ENCODE measurements at regions not wholly inside any gene's neighbourhood (a gene's known extent, or its start where the extent isn't known, plus 50 kb on each side); places are given as distances from the start of the nearest gene placed in this dataset.

- no peaks in the 10 kb centered on the region for H3K36me3 Mint-ChIP-seq
- ATAC-seq (no peak), DNase-seq (no peak)
- POLR2A ChIA-PET: no interaction called here
- no peak overlapping the region for H3K27ac Mint-ChIP-seq
- no peaks in the 10 kb centered on the region for H3K9me3 Mint-ChIP-seq
- no peaks in the 10 kb centered on the region for H3K4me1 Mint-ChIP-seq
- H3K4me3 Mint-ChIP-seq: no peak overlapping the region
- H3K27me3 Mint-ChIP-seq: peaks cover 0 to 16% (median 0%) of the 10 kb centered on the region in 5 donors
Measured at GRCh38 chr1:199303035-199303434, 664.2 kb downstream of the PTPRC start.

- ATAC-seq (no peak), DNase-seq (no peak)
- H3K4me1 Mint-ChIP-seq: no peaks in the 10 kb centered on the region
- POLR2A ChIA-PET: no interaction called here
- H3K36me3 Mint-ChIP-seq: no peaks in the 10 kb centered on the region
- H3K4me3 Mint-ChIP-seq: no peak overlapping the region
- no peaks in the 10 kb centered on the region for H3K9me3 Mint-ChIP-seq
- peaks cover 0 to 17% (median 0%) of the 10 kb centered on the region in 5 donors for H3K27me3 Mint-ChIP-seq
- no peak overlapping the region for H3K27ac Mint-ChIP-seq
Measured at GRCh38 chr1:199305053-199305452, 666.2 kb downstream of the PTPRC start.

DNA sequence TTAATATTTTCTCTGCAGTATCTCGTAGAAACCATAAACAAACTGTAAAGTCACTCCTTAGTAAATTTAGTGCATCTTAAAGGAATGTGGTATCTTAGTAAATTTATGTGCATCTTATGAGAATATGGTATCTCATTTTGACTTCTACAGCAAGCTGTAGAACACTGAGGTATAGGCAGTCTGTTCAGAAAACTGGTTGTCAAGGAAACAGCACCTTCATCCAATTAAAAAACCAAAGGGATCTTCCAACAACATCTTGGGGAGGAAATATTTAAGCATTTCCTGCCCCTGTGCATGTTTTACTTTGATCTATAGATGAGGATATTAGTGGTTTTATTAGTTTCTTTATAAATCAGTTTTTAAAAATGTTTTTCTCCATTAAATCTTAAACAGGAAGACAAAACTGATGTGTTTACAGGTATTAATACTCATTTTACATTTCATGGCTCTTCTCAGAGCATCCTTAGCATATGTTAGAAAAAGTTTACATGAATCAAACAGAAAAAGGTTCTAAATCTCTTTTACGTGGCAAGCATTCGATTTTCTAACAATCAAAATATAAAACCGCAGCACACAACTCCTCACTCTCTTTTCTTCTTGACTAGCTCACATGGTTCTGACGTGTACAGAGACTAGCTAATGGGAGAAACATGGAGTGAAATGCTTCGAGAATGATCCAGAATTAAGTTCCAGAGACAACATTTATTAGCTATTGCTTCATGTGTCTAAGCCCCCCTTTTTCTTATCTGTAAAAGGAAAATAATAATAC, 668.8 kb downstream of the PTPRC start:
- Mint-ChIP-seq H3K36me3 (no peaks in the 10 kb centered on the region), H3K9me3 (no peaks in the 10 kb centered on the region), H3K4me3 (no peak overlapping the region), H3K27me3 (peaks cover 0 to 13% (median 0%) of the 10 kb centered on the region in 5 donors), H3K27ac (no peak overlapping the region), H3K4me1 (peaks cover 0 to 9% (median 0%) of the 10 kb centered on the region in 4 donors)
- POLR2A ChIA-PET: no interaction called here
- ATAC-seq (no peak), DNase-seq (no peak)

GRCh38 chr1:199308349-199308846, 669.6 kb downstream of the PTPRC start:
- peaks cover 0 to 13% (median 0%) of the 10 kb centered on the region in 4 donors for H3K4me1 Mint-ChIP-seq
- no peak overlapping the region for H3K27ac Mint-ChIP-seq
- H3K36me3 Mint-ChIP-seq: no peaks in the 10 kb centered on the region
- H3K4me3 Mint-ChIP-seq: no peak overlapping the region
- no peak for ATAC-seq
- no peak for DNase-seq
- H3K9me3 Mint-ChIP-seq: no peaks in the 10 kb centered on the region
- POLR2A ChIA-PET: no interaction called here
- peaks cover 0 to 13% (median 0%) of the 10 kb centered on the region in 5 donors for H3K27me3 Mint-ChIP-seq

DNA sequence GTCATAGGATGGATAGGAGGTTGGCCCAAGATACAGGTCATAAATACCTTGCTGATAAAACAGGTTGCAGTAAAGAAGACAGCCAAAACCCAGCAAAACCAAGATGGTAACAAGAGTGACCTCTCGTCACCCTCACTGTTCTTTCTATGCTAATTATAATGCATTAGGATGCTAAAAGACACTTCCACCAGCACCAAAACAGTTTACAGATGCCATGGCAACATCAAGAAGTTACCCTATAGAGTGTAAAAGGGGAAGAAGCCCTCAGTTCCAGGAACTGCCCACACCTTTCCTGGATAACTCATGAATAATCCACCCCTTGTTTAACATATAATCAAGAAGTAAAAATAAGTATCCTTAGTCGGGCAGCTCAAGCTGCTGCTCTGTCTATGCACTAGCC, 671.9 kb downstream of the PTPRC start:
- ATAC-seq (no peak), DNase-seq (no peak)
- Mint-ChIP-seq H3K4me3 (no peak overlapping the region), H3K27ac (no peak overlapping the region), H3K36me3 (no peaks in the 10 kb centered on the region), H3K9me3 (no peaks in the 10 kb centered on the region), H3K27me3 (peaks cover 0 to 8% (median 0%) of the 10 kb centered on the region in 5 donors), H3K4me1 (peaks cover 0 to 15% (median 0%) of the 10 kb centered on the region in 4 donors)
- POLR2A ChIA-PET: no interaction called here

- Mint-ChIP-seq H3K27ac (no peak overlapping the region), H3K9me3 (no peaks in the 10 kb centered on the region), H3K36me3 (no peaks in the 10 kb centered on the region), H3K4me1 (peaks cover 0 to 15% (median 0%) of the 10 kb centered on the region in 4 donors), H3K27me3 (peaks cover 0 to 4% (median 0%) of the 10 kb centered on the region in 5 donors), H3K4me3 (no peak overlapping the region)
- POLR2A ChIA-PET: no interaction called here
- DNase-seq (no peak), ATAC-seq (no peak)
Measured at GRCh38 chr1:199311478-199312262, 672.8 kb downstream of the PTPRC start.

DNA sequence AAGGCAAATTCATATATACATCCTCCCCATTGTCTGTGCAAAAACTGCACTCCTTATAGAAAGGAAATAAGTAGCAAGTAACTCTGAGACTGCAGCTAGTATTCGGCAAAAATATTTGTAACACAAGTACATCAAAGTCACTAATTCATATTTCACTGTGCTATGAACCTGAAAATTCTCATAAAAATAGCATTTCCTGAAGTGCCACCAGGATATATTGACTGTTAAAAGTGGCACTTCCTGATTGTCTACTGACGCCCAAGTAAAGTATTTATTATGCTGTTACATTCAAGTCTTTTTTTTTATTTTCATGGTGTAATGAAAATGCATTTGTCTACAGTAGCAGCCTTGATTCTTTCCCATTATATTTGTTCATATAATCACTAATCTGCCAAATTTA, 673.8 kb downstream of the PTPRC start:
- no peak for ATAC-seq
- no peaks in the 10 kb centered on the region for H3K9me3 Mint-ChIP-seq
- DNase-seq: no peak
- no peaks in the 10 kb centered on the region for H3K36me3 Mint-ChIP-seq
- POLR2A ChIA-PET: no interaction called here
- peaks cover 0 to 4% (median 0%) of the 10 kb centered on the region in 5 donors for H3K27me3 Mint-ChIP-seq
- H3K4me3 Mint-ChIP-seq: no peak overlapping the region
- H3K27ac Mint-ChIP-seq: no peak overlapping the region
- H3K4me1 Mint-ChIP-seq: peaks cover 0 to 15% (median 0%) of the 10 kb centered on the region in 4 donors

GRCh38 chr1:199313444-199313843, 674.6 kb downstream of the PTPRC start:
- ATAC-seq: no peak
- POLR2A ChIA-PET: no interaction called here
- H3K36me3 Mint-ChIP-seq: no peaks in the 10 kb centered on the region

DNA sequence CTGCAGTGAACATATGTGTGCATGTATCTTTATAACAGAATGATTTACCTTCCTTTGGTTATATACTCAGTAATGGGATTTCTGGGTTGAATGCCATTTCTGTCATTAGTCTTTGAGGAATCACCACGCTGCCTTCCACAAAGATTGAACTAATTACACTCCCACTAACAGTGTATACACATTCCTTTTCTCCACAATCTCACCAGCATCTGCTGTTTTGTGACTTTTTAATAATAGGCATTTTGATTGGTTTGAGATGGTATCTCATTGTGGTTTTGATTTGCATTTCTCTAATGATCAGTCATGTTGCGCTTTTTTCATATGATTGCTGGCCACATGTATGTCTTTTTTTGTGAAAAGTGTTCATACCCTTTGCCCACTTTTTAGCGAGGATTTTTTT, 680.5 kb downstream of the PTPRC start:
- no peak overlapping the region for H3K27ac Mint-ChIP-seq
- no peak overlapping the region for H3K4me3 Mint-ChIP-seq
- no peaks in the 10 kb centered on the region for H3K9me3 Mint-ChIP-seq
- POLR2A ChIA-PET: no interaction called here
- no peak for DNase-seq
- peaks cover 1 to 10% (median 3%) of the 10 kb centered on the region in 5 donors for H3K27me3 Mint-ChIP-seq
- H3K36me3 Mint-ChIP-seq: peaks cover 0 to 4% (median 0%) of the 10 kb centered on the region in 3 donors
- ATAC-seq: no peak
- no peaks in the 10 kb centered on the region for H3K4me1 Mint-ChIP-seq

More at GRCh38 chr1:199313444-199313843, 674.6 kb downstream of the PTPRC start:
- Mint-ChIP-seq H3K9me3 (no peaks in the 10 kb centered on the region), H3K27ac (no peak overlapping the region), H3K4me3 (no peak overlapping the region), H3K4me1 (peaks cover 0 to 15% (median 0%) of the 10 kb centered on the region in 4 donors), H3K27me3 (peaks cover 0 to 4% (median 0%) of the 10 kb centered on the region in 5 donors)
- DNase-seq: no peak

DNA sequence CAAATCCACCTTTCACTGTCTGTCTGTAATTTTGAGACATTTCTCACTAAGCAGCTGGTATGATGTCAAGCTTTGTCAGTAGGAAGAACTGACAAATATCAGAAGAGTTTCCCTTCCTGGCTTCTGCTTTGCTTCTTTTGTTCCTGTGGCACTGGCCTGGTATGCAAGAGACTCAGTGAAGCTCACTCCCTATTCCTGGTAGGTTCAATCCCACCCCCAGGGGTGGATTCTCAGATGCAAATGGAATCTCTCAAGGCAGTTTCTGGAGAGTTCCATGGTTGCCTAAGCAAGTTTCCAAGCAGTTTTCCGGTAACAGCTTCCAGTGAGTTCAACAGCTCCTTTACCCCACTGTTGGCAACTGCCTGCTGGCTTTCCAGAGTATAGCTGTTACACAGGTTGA, 683.4 kb downstream of the PTPRC start:
- POLR2A ChIA-PET: no interaction called here
- Mint-ChIP-seq H3K4me1 (peaks cover 0 to 9% (median 0%) of the 10 kb centered on the region in 4 donors), H3K4me3 (no peak overlapping the region), H3K27me3 (peaks cover 1 to 10% (median 3%) of the 10 kb centered on the region in 5 donors), H3K36me3 (peaks cover 0 to 4% (median 0%) of the 10 kb centered on the region in 3 donors), H3K9me3 (peaks cover 0 to 10% (median 0%) of the 10 kb centered on the region in 9 donors), H3K27ac (no peak overlapping the region)
- no peak for DNase-seq
- ATAC-seq: no peak

DNA sequence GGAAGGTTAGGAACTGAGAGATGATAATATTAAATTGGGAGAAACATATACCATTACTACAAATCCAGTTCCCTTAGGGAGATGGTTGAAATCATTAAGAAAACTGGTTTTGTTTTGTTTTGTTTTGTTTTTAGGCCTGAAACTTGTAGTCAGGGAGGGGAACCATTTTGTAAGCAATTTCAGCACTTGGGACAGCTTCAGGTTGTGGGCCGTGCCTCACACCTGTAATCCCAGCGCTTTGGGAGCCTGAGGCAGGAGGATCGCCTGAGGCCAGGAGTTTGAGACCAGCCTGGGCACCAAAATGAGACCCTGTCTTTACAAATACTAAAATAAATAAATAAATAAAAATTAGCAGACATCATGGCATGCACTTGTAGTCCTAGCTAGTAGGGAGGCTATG, 694.3 kb upstream of the NR5A2 start:
- Mint-ChIP-seq H3K9me3 (no peaks in the 10 kb centered on the region), H3K4me1 (no peaks in the 10 kb centered on the region), H3K4me3 (no peak overlapping the region), H3K27ac (no peak overlapping the region), H3K36me3 (no peaks in the 10 kb centered on the region), H3K27me3 (peaks cover 0 to 12% (median 5%) of the 10 kb centered on the region in 5 donors)
- ATAC-seq: no peak
- no peak for DNase-seq
- POLR2A ChIA-PET: no interaction called here

DNA sequence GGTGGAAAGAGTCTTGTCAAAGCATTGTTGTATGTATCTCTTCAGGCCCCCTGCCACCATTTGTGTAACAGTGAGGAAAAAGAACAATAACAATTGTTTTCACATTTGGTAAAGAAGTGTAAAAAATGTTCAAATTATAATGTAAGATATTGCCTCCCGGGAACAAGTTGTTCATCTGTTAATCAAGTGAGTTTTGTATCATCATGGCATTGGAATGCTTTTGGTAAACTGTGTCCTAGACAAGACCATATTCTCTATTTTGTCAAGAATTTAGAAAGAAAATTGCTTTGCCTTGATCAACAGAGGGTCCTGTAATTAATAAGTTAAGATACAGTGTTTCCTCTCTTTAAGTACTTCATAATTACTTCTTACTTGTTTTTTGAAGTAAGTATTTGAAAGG, 692.0 kb upstream of the NR5A2 start:
- Mint-ChIP-seq H3K4me1 (no peaks in the 10 kb centered on the region), H3K27me3 (peaks cover 7 to 35% (median 15%) of the 10 kb centered on the region in 5 donors), H3K27ac (no peak overlapping the region), H3K36me3 (no peaks in the 10 kb centered on the region), H3K4me3 (no peak overlapping the region), H3K9me3 (no peaks in the 10 kb centered on the region)
- POLR2A ChIA-PET: no interaction called here
- ATAC-seq (no peak), DNase-seq (no peak)
